Fibroblast of pulmonary artery (primary cell): ENCODE measurements at regions not wholly inside any gene's neighbourhood (a gene's known extent, or its start where the extent isn't known, plus 50 kb on each side); places are given as distances from the start of the nearest gene placed in this dataset.
"Not testable (repeated sequence)": the region's sequence is repeated elsewhere in the genome, so short reads cannot be mapped to it uniquely, and the experiment has no call there.

Experiments used
- DNase-seq: peaks from one replicate; pipeline ENCODE4 v3.0.0-alpha.2; 2010; ENCODE audit warnings: low read depth
- H3K4me3 ChIP-seq: replicated peaks from 2 replicates; pipeline ENCODE4 v1.5.1; 2011; ENCODE audit warnings: low read depth, mild to moderate bottlenecking, control low read depth, low read length, moderate library complexity
- CTCF ChIP-seq: IDR thresholded peaks from 2 replicates; pipeline ENCODE4 v1.5.1; 2011; ENCODE audit warnings: mild to moderate bottlenecking, control low read depth, low read length, inconsistent platforms; ENCODE audit errors: missing control alignments

DNA sequence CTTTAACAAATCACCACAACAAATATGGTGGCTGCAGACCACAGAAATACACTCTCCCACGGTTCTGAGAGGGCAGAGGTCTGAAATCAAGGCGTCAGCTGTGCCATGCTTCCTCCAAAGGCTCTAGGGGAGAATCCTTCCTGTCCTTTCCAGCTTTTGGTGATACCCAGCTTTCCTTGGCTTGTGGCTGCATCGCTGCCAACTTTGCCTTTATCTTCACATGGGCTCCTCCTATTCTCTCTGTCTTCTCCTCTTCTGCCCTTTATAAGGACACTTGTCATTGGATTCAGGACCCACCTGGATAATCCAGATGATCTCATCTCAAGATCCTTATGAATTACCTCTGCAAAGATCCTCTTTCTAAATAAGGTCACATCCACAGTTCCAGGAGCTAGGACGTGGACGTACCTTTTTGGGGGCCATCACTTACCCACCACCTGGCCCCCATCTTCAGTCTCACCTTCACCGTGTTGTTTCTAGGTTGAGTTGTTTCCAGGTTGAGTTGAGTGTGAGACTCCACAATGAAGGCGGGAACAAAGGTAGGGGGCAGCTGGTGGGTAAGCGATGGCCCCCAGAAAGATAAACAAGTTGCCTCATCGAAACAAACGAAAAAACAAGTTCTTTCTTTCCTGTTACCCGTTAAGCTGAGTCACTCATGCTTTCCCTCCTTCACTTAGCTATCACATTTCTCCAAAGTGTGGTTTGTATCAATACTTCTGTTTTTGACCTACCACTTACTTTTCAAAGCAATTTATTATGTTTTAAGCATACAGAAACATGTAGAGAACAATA lies 68.9 kb upstream of the SLC22A16 start:
- DNase-seq: no peak
- H3K4me3 ChIP-seq: no peak overlapping the region
- TF ChIP-seq CTCF: no peak

- H3K4me3 ChIP-seq: no peak overlapping the region
- no peak for TF ChIP-seq CTCF
- DNase-seq: no peak
Measured at GRCh38 chr6:110544472-110544871, 68.1 kb upstream of the SLC22A16 start.

DNA sequence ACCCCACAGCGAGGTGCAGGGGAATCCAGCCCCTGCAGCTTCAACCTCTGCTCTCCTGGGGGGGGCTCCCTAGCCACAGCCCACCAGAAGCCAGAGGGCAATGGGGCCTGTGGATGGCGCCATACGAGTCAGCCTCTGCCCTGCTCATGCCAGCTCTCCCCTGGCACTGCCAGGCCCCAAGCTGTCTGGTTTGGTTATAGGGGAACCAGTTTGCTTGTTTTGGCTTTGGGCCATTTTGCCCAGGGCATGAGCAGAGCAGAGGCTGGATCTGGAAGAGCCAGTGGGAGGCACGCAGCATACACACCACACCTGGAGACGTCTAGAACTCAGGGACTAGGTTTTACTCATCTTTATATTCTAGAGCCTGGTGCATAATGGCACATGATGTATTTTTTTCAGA lies 66.7 kb upstream of the SLC22A16 start:
- TF ChIP-seq CTCF: no peak
- DNase-seq: no peak
- no peak overlapping the region for H3K4me3 ChIP-seq

GRCh38 chr6:110542311-110543024 lies 66.1 kb upstream of the SLC22A16 start:
- TF ChIP-seq CTCF: no peak
- DNase-seq: no peak
- H3K4me3 ChIP-seq: no peak overlapping the region

- H3K4me3 ChIP-seq: no peak overlapping the region
Measured at GRCh38 chr6:110541701-110542309, 65.4 kb upstream of the SLC22A16 start.

GRCh38 chr6:110539277-110540019 lies 63.0 kb upstream of the SLC22A16 start:
- not testable (repeated sequence) for H3K4me3 ChIP-seq, DNase-seq

More at GRCh38 chr6:110541701-110542309, 65.4 kb upstream of the SLC22A16 start:
- no peak for TF ChIP-seq CTCF
- no peak for DNase-seq
